ENCODE measurements at regions not wholly inside any gene's neighbourhood (a gene's known extent, or its start where the extent isn't known, plus 50 kb on each side); places are given as distances from the start of the nearest gene placed in this dataset.

DNA sequence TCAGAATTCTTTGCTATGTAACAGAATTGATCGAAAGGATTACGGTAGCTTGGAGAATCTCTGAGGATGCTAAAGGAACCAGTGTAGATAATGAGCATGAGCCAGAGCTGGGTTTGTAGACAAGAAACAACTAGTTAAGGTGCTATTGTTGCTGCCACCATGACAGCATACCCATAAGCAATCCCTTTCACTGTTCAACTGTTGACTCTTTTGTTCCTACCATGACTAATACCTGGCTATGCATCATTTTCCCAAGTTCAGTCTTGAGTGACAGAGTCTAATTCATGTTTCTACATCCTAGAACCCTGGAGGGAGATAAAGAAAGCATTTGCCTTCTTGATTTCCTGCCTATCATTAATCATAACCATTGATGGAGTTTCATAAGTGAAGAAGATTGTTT is 600.3 kb downstream of the OTOL1 start:
- Histone ChIP-seq H3K27me3 (ENCODE audit: control insufficient read depth in 1 of 2, insufficient read depth in 2 of 2, low read length in 2 of 2) (no peaks in the 10 kb centered on the region), H3K9me3 (ENCODE audit: control insufficient read depth in 1 of 2, insufficient read depth in 1 of 2, low read length in 2 of 2) (no peaks in the 10 kb centered on the region), H3K4me3 (ENCODE audit: low read length) (no peak overlapping the region), H3K36me3 (ENCODE audit: insufficient read depth, low read length) (no peaks in the 10 kb centered on the region), H3K27ac (ENCODE audit: low read depth in 1 of 2, low read length in 2 of 2) (no peak overlapping the region), H3K4me1 (ENCODE audit: insufficient read depth, low read length) (no peaks in the 10 kb centered on the region)
- Mint-ChIP-seq H3K36me3 (ENCODE audit: low read depth) (no peaks in the 10 kb centered on the region), H3K27ac (no peak overlapping the region), H3K4me3 (no peak overlapping the region), H3K9me3 (peaks cover 9% of the 10 kb centered on the region), H3K27me3 (no peaks in the 10 kb centered on the region), H3K4me1 (ENCODE audit: low read depth) (no peaks in the 10 kb centered on the region)
- intact Hi-C loops (cut with DNase I, micrococcal nuclease), result no loop called here
- ChIA-PET POLR2A (no interaction called here), CTCF (no interaction called here)
- ATAC-seq (ENCODE audit: poor library complexity) (no peak), DNase-seq (no peak)
- TF ChIP-seq CTCF (IDR thresholded peaks at IDR 0.05), result no peak

DNA sequence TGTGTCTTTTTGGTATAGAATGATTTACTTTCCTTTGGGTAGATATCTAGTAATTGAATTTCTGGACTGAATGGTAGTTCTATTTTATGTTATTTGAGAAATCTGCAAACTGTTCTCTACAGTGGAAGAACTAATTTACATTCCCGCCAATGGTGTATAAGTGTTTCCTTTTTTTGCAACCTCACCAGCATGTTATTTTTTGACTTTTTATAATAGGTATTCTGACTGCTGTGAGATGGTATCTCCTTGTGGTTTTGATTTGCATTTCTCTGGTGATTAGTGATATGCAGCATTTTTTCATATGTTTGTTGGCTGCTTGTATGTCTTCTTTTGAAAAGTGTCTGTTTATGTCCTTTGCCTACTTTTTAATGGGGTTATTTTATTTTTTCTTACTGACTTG is 607.2 kb downstream of the OTOL1 start:
- Mint-ChIP-seq H3K36me3 (ENCODE audit: low read depth) (no peaks in the 10 kb centered on the region), H3K9me3 (peaks cover 11% of the 10 kb centered on the region), H3K27ac (no peak overlapping the region), H3K27me3 (no peaks in the 10 kb centered on the region), H3K4me3 (no peak overlapping the region), H3K4me1 (ENCODE audit: low read depth) (no peaks in the 10 kb centered on the region)
- CTCF ChIA-PET, result no interaction called here
- no peaks in the 10 kb centered on the region for H3K36me3 ChIP-seq (ENCODE audit: insufficient read depth, low read length)
- ATAC-seq (ENCODE audit: poor library complexity) (no peak), DNase-seq (no peak)
- POLR2A ChIA-PET, result no interaction called here
- H3K27ac ChIP-seq (ENCODE audit: low read depth in 1 of 2, low read length in 2 of 2), result no peak overlapping the region
- no peaks in the 10 kb centered on the region for H3K27me3 ChIP-seq (ENCODE audit: control insufficient read depth in 1 of 2, insufficient read depth in 2 of 2, low read length in 2 of 2)
- intact Hi-C loops (cut with DNase I, micrococcal nuclease), result no loop called here
- no peaks in the 10 kb centered on the region for H3K9me3 ChIP-seq (ENCODE audit: control insufficient read depth in 1 of 2, insufficient read depth in 1 of 2, low read length in 2 of 2)
- H3K4me1 ChIP-seq (ENCODE audit: insufficient read depth, low read length), result no peaks in the 10 kb centered on the region
- no peak overlapping the region for H3K4me3 ChIP-seq (ENCODE audit: low read length)
- TF ChIP-seq CTCF (IDR thresholded peaks at IDR 0.05), result no peak

- Histone ChIP-seq H3K36me3 (ENCODE audit: insufficient read depth, low read length) (no peaks in the 10 kb centered on the region), H3K4me3 (ENCODE audit: low read length) (no peak overlapping the region), H3K27ac (ENCODE audit: low read depth in 1 of 2, low read length in 2 of 2) (no peak overlapping the region), H3K27me3 (ENCODE audit: control insufficient read depth in 1 of 2, insufficient read depth in 2 of 2, low read length in 2 of 2) (no peaks in the 10 kb centered on the region), H3K4me1 (ENCODE audit: insufficient read depth, low read length) (no peaks in the 10 kb centered on the region), H3K9me3 (ENCODE audit: control insufficient read depth in 1 of 2, insufficient read depth in 1 of 2, low read length in 2 of 2) (no peaks in the 10 kb centered on the region)
- CTCF ChIA-PET, result no interaction called here
- no peak overlapping the region for H3K4me3 Mint-ChIP-seq
- H3K9me3 Mint-ChIP-seq, result peaks cover 2% of the 10 kb centered on the region
- TF ChIP-seq CTCF (IDR thresholded peaks at IDR 0.05), result no peak
- H3K27me3 Mint-ChIP-seq, result no peaks in the 10 kb centered on the region
- intact Hi-C loops (cut with DNase I, micrococcal nuclease), result no loop called here
- H3K27ac Mint-ChIP-seq, result no peak overlapping the region
- POLR2A ChIA-PET, result no interaction called here
- no peak for ATAC-seq (ENCODE audit: poor library complexity)
- no peaks in the 10 kb centered on the region for H3K4me1 Mint-ChIP-seq (ENCODE audit: low read depth)
- no peaks in the 10 kb centered on the region for H3K36me3 Mint-ChIP-seq (ENCODE audit: low read depth)
- DNase-seq, result no peak
These were observed 615.3 kb downstream of the OTOL1 start for GRCh38 chr3:162111861-162112260.

All from CD4-positive, alpha-beta T cell (primary cell).